Gastrocnemius medialis (tissue), 4 donors: ENCODE measurements at regions not wholly inside any gene's neighbourhood (a gene's known extent, or its start where the extent isn't known, plus 50 kb on each side); places are given as distances from the start of the nearest gene placed in this dataset.
"Not testable (repeated sequence)": the region's sequence is repeated elsewhere in the genome, so short reads cannot be mapped to it uniquely, and the experiment has no call there.

Experiments
- ATAC-seq, 2 donors: fragments of 150-250 bp; one replicate each; pipeline ENCODE4 v1.9.1; 2016
- DNase-seq, 2 donors: peaks; one replicate each; pipeline ENCODE4 v3.0.0-alpha.2; 2019
- H3K27ac ChIP-seq, 4 donors: fragments of 200-600 bp; sonication (generic); 1 replicate in 1 of 4; 2 replicates in 3 of 4; pipeline ENCODE4 v1.5.1; 2016 to 2018; ENCODE audit warnings: mild to moderate bottlenecking in 2 of 4, moderate library complexity in 1 of 4
- H3K27me3 ChIP-seq, 3 donors: fragments of 200-600 bp; sonication (generic) in 2 of 3; 1 replicate in 1 of 3; 2 replicates in 2 of 3; pipeline versions ENCODE4 v1.5.1 to v1.6.0; 2016 to 2019; ENCODE audit warnings: mild to moderate bottlenecking in 1 of 3, moderate library complexity in 1 of 3
- H3K36me3 ChIP-seq, 2 donors: fragments of 200-600 bp; sonication (generic) in 1 of 2; one replicate each; pipeline ENCODE4 v1.5.1; 2017 to 2018
- H3K4me1 ChIP-seq, 2 donors: fragments of 200-600 bp; sonication (generic) in 1 of 2; one replicate each; pipeline ENCODE4 v1.5.1; 2016 to 2017; ENCODE audit warnings: mild to moderate bottlenecking in 2 of 2
- H3K4me3 ChIP-seq, 4 donors: fragments of 200-600 bp; sonication (generic) in 3 of 4; 1 replicate in 1 of 4; 2 replicates in 3 of 4; pipeline ENCODE4 v1.5.1; 2016 to 2019; ENCODE audit warnings: mild to moderate bottlenecking in 2 of 4
- H3K9me3 ChIP-seq, 3 donors: fragments of 200-600 bp; sonication (generic) in 2 of 3; 1 replicate in 1 of 3; 2 replicates in 2 of 3; pipeline ENCODE4 v1.5.1; 2016 to 2019
- CTCF ChIP-seq, 5 experiments: fragments of 450-650 bp in 3 of 5; fragments of 200-600 bp in 2 of 5; sonication (generic) in 2 of 5; IDR thresholded peaks in 4 of 5; conservative IDR thresholded peaks in 1 of 5; 1 replicate in 4 of 5; 2 replicates in 1 of 5; pipeline ENCODE4 v1.5.1; 2016 to 2019; ENCODE audit warnings: antibody characterized with exemption in 5 of 5, mild to moderate bottlenecking in 3 of 5, moderate library complexity in 3 of 5
- POLR2A ChIP-seq, 2 donors: fragments of 450-650 bp; IDR thresholded peaks; one replicate each; pipeline ENCODE4 v1.6.1; 2017; ENCODE audit warnings: antibody characterized with exemption in 2 of 2, mild to moderate bottlenecking in 2 of 2, moderate library complexity in 2 of 2
- in situ Hi-C, 4 donors: fragments of 200-750 bp; cut with MboI; loops; one replicate each; pipeline versions ENCODE4 v1.15.0 to v1.8.0; 2017; ENCODE audit warnings: low sequenced_read_pairs in 4 of 4
- intact Hi-C: fragments of 100-400 bp; cut with DNase I; formaldehyde crosslinking; loops from one replicate; pipeline ENCODE4 v1.15.1; 2023; ENCODE audit warnings: low total_unique reads

DNA sequence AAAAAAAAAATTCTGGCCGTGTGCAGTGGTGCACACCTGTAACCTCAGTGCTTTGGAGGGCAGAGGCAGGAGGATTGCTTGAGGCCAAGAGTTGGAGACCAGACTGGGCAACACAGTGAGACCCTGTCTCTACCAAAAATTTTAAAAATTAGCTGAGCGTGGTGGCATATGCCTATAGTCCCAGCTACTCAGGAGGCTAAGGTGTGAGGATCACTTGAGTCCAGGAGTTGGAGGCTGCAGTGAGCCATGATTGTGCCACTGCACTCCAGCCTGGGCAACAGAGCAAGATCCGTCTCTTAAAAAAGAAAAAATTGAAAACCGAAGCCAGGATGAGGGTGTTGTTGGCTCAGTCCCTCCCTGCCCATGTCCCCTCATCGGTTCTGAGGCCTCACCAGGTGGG lies 55.9 kb upstream of the PAX7 start:
- intact Hi-C loops (loop anchor here (5.0 to 10.0 kb wide), 2 partner anchors 912 to 1080 kb away; no protein-coding TSS in a partner anchor), in situ Hi-C loops (loop anchor here in 2 of 4 donors (25.0 kb wide), 1 partner anchor 238 kb away; no protein-coding TSS in a partner anchor)
- Histone ChIP-seq H3K4me3 (no peak overlapping the region), H3K36me3 (no peaks in the 10 kb centered on the region), H3K9me3 (no peaks in the 10 kb centered on the region), H3K27ac (no peak overlapping the region), H3K4me1 (no peaks in the 10 kb centered on the region), H3K27me3 (peaks cover 0 to 4% (median 0%) of the 10 kb centered on the region in 3 donors)
- TF ChIP-seq CTCF (IDR thresholded peaks at IDR 0.05 in 4 of 5, conservative IDR thresholded peaks at IDR 0.05 in 1 of 5): no peak
- no peak for ATAC-seq
- no peak for DNase-seq

- H3K27ac ChIP-seq: no peak overlapping the region
- H3K9me3 ChIP-seq: no peaks in the 10 kb centered on the region
- no peak overlapping the region for H3K4me3 ChIP-seq
- intact Hi-C loops: loop anchor here (5.0 to 10.0 kb wide), 2 partner anchors 913 to 1081 kb away; no protein-coding TSS in a partner anchor
- in situ Hi-C loops: loop anchor here in 2 of 4 donors (25.0 kb wide), 1 partner anchor 237 kb away; no protein-coding TSS in a partner anchor
- H3K4me1 ChIP-seq: no peaks in the 10 kb centered on the region
- no peaks in the 10 kb centered on the region for H3K36me3 ChIP-seq
- DNase-seq: no peak
- peaks cover 0 to 7% (median 6%) of the 10 kb centered on the region in 3 donors for H3K27me3 ChIP-seq
- TF ChIP-seq CTCF (IDR thresholded peaks at IDR 0.05 in 4 of 5, conservative IDR thresholded peaks at IDR 0.05 in 1 of 5): peak in 4 of 5 experiments; percentile 29 to 60 (median 53)
- no peak for TF ChIP-seq POLR2A (IDR thresholded peaks at IDR 0.05)
- no peak for ATAC-seq
These were observed 55.0 kb upstream of the PAX7 start for GRCh38 chr1:18575620-18576019.

DNA sequence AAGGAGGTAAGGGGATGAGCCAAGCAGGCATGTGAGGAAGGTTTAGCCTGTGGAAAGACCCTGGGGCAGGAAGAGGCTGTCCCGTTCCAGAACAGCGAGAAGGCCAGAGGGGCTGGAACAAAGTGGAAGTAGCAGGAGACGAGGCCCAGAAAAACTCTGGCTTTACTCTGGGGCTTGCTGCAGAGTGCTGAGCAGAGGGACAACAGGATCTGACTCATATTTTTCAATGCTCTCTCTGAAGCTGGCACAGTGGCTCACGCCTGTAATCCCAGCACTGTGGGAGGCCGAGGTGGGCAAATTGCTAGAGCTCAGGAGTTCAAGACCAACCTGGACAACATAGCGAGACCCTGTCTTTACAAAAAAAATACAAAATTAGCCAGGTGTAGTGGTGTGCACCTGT lies 52.4 kb upstream of the PAX7 start:
- Histone ChIP-seq H3K4me1 (no peaks in the 10 kb centered on the region), H3K4me3 (no peak overlapping the region), H3K36me3 (no peaks in the 10 kb centered on the region), H3K9me3 (no peaks in the 10 kb centered on the region), H3K27me3 (peaks cover 7 to 18% (median 8%) of the 10 kb centered on the region in 3 donors), H3K27ac (no peak overlapping the region)
- intact Hi-C loops (loop anchor here (5.0 to 10.0 kb wide), 2 partner anchors 916 to 1083 kb away; no protein-coding TSS in a partner anchor), in situ Hi-C loops (loop anchor here in 2 of 4 donors (25.0 kb wide), 1 partner anchor 234 kb away; no protein-coding TSS in a partner anchor)
- TF ChIP-seq POLR2A (IDR thresholded peaks at IDR 0.05): no peak
- no peak for TF ChIP-seq CTCF (IDR thresholded peaks at IDR 0.05 in 4 of 5, conservative IDR thresholded peaks at IDR 0.05 in 1 of 5)
- ATAC-seq (no peak), DNase-seq (no peak)

GRCh38 chr1:18579267-18579666 lies 51.4 kb upstream of the PAX7 start:
- not testable (repeated sequence) for ATAC-seq, H3K27ac ChIP-seq, DNase-seq, H3K9me3 ChIP-seq, H3K36me3 ChIP-seq, H3K4me3 ChIP-seq, H3K4me1 ChIP-seq
- intact Hi-C loops: loop anchor here (5.0 to 10.0 kb wide), 2 partner anchors 917 to 1084 kb away; no protein-coding TSS in a partner anchor
- in situ Hi-C loops: loop anchor here in 2 of 4 donors (25.0 kb wide), 1 partner anchor 233 kb away; no protein-coding TSS in a partner anchor
- peaks cover 7 to 18% (median 9%) of the 10 kb centered on the region in 3 donors for H3K27me3 ChIP-seq

DNA sequence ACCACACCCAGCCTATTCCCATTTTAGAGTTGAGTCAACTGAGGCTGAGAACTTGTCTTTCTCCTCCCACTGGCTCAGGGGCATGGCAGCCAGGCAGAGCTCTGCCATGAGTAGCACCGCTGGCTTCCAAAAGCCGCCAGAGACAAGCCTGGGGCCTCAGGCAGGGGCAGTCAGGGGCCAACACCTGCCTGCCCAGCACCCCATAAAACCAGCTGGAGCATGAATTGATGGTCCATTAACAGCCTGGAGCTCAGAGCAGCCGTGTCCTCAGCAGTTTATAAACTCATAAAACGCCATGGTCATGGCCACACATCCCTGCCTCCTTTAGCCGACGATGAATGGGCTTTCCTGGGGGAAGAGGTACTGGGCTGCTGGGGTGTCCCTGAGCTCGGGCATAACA lies 50.6 kb upstream of the PAX7 start:
- ATAC-seq: no peak
- Histone ChIP-seq H3K27ac (no peak overlapping the region), H3K4me3 (no peak overlapping the region), H3K9me3 (no peaks in the 10 kb centered on the region), H3K36me3 (no peaks in the 10 kb centered on the region), H3K27me3 (peaks cover 7 to 18% (median 9%) of the 10 kb centered on the region in 3 donors), H3K4me1 (no peaks in the 10 kb centered on the region)
- intact Hi-C loops: no loop called here
- no peak for DNase-seq
- in situ Hi-C loops: loop anchor here in 2 of 4 donors (25.0 kb wide), 1 partner anchor 232 kb away; no protein-coding TSS in a partner anchor
- no peak for TF ChIP-seq POLR2A (IDR thresholded peaks at IDR 0.05)
- no peak for TF ChIP-seq CTCF (IDR thresholded peaks at IDR 0.05 in 4 of 5, conservative IDR thresholded peaks at IDR 0.05 in 1 of 5)
